B cell (primary cell): ENCODE measurements at regions not wholly inside any gene's neighbourhood (a gene's known extent, or its start where the extent isn't known, plus 50 kb on each side); places are given as distances from the start of the nearest gene placed in this dataset.

Experiments used
- ATAC-seq: fragments of 200-7000 bp; cut with Tn5 transposase; one replicate; pipeline ENCODE4 v1.10.0; 2021; ENCODE audit warnings: low read depth, mild to moderate bottlenecking, moderate number of reproducible peaks, moderate library complexity
- CTCF ChIA-PET: fragments of 350-600 bp; sonication (Branson Sonifier 250); formaldehyde crosslinking; loops from one replicate; lab custom pipeline; 2021; ENCODE audit warnings: antibody characterized with exemption, inconsistent platforms; lab: Charles Lee
- POLR2A ChIA-PET: fragments of 350-600 bp; sonication (Branson Sonifier 250); formaldehyde crosslinking; loops from one replicate; lab custom pipeline; 2021; ENCODE audit warnings: antibody characterized with exemption; lab: Charles Lee
- DNase-seq: peaks from one replicate; pipeline ENCODE4 v3.0.0; 2013
- H2AFZ ChIP-seq: 2 replicates; pipeline ENCODE4 v1.6.1; 2012; ENCODE audit warnings: mild to moderate bottlenecking, low read depth, low read length; ENCODE audit not compliant: insufficient read depth, poor library complexity, severe bottlenecking
- H3K27ac ChIP-seq, 2 donors: 1 replicate in 1 of 2; 2 replicates in 1 of 2; pipeline ENCODE4 v1.5.1; 2012 to 2013; ENCODE audit warnings: low read length in 2 of 2, mild to moderate bottlenecking in 2 of 2, moderate library complexity in 1 of 2
- H3K27me3 ChIP-seq, 4 experiments: fragments of 200-600 bp in 1 of 4; sonication (generic) in 1 of 4; replicated peaks in 1 of 4; 1 replicate in 2 of 4; 2 replicates in 2 of 4; pipeline versions ENCODE4 v1.6.1 to v1.7.0; 2013 to 2016; ENCODE audit warnings: low read length in 3 of 4, mild to moderate bottlenecking in 2 of 4, mixed read lengths in 1 of 4, moderate library complexity in 1 of 4; ENCODE audit not compliant: insufficient read depth in 4 of 4, control insufficient read depth in 3 of 4; ENCODE audit errors: control extremely low read depth in 1 of 4
- H3K36me3 ChIP-seq, 2 experiments: replicated peaks in 1 of 2; 1 replicate in 1 of 2; 2 replicates in 1 of 2; pipeline versions ENCODE4 v1.6.1 to v1.7.1; 2013; ENCODE audit warnings: low read length in 1 of 2; ENCODE audit not compliant: insufficient read depth in 2 of 2, control insufficient read depth in 1 of 2; ENCODE audit errors: control extremely low read depth in 1 of 2, extremely low read depth in 1 of 2
- H3K4me1 ChIP-seq, 2 donors: fragments of 200-600 bp in 1 of 2; sonication (generic) in 1 of 2; 1 replicate in 1 of 2; 2 replicates in 1 of 2; pipeline versions ENCODE4 v1.5.1 to v1.6.1; 2013 to 2017; ENCODE audit warnings: low read length in 2 of 2; ENCODE audit not compliant: control insufficient read depth in 2 of 2, insufficient read depth in 2 of 2
- H3K4me2 ChIP-seq: replicated peaks from 2 replicates; pipeline ENCODE3; 2012; ENCODE audit warnings: mild to moderate bottlenecking, low read depth, low read length; ENCODE audit not compliant: poor library complexity, severe bottlenecking
- H3K4me3 ChIP-seq, 5 experiments: fragments of 200-600 bp in 1 of 5; sonication (generic) in 1 of 5; 1 replicate in 3 of 5; 2 replicates in 2 of 5; pipeline versions ENCODE4 v1.5.1 to v1.7.0; 2011 to 2016; ENCODE audit warnings: low read length in 4 of 5, mild to moderate bottlenecking in 4 of 5, low read depth in 2 of 5, control low read depth in 1 of 5, moderate library complexity in 1 of 5; ENCODE audit not compliant: insufficient read depth in 1 of 5; ENCODE audit errors: control extremely low read depth in 1 of 5, extremely low read depth in 1 of 5
- H3K79me2 ChIP-seq: fragments of 200-600 bp; sonication (generic); one replicate; pipeline ENCODE4 v1.6.0; 2016; ENCODE audit warnings: low read length; ENCODE audit not compliant: control insufficient read depth, insufficient read depth
- H3K9ac ChIP-seq: fragments of 200-600 bp; sonication (generic); 2 replicates; pipeline ENCODE4 v1.6.1; 2017; ENCODE audit warnings: mild to moderate bottlenecking, low read length, moderate library complexity
- H3K9me3 ChIP-seq, 3 donors: one replicate each; pipeline versions ENCODE4 v1.6.1 to v1.7.1; 2013; ENCODE audit warnings: low read length in 2 of 3; ENCODE audit not compliant: control insufficient read depth in 2 of 3, insufficient read depth in 1 of 3; ENCODE audit errors: control extremely low read depth in 1 of 3
- H4K20me1 ChIP-seq: 2 replicates; pipeline ENCODE4 v1.6.0; 2012; ENCODE audit warnings: mild to moderate bottlenecking, low read length; ENCODE audit not compliant: insufficient read depth, control insufficient read depth, poor library complexity, severe bottlenecking
- H3K27ac Mint-ChIP-seq: one replicate; pipeline ENCODE4 v1.8.0; 2021; ENCODE audit warnings: mixed read lengths
- H3K27me3 Mint-ChIP-seq: one replicate; pipeline ENCODE4 v1.8.0; 2021; ENCODE audit warnings: mixed read lengths
- H3K4me1 Mint-ChIP-seq: one replicate; pipeline ENCODE4 v1.8.0; 2021; ENCODE audit warnings: mixed read lengths
- H3K4me3 Mint-ChIP-seq: one replicate; pipeline ENCODE4 v1.8.0; 2021; ENCODE audit warnings: mixed read lengths
- H3K9me3 Mint-ChIP-seq: one replicate; pipeline ENCODE4 v1.8.0; 2022; ENCODE audit warnings: mixed read lengths; ENCODE audit not compliant: insufficient read depth
- EZH2 ChIP-seq: IDR thresholded peaks from 2 replicates; pipeline ENCODE4 v1.6.1; 2012; ENCODE audit warnings: borderline replicate concordance, low read depth, mild to moderate bottlenecking, moderate library complexity, low read length; ENCODE audit not compliant: insufficient read depth, poor library complexity, severe bottlenecking
- WGBS: methylation state at CpG from one replicate; pipeline ENCODE4 v1.1.5; 2013; ENCODE audit warnings: missing lambda C conversion rate; ENCODE audit not compliant: insufficient coverage; 5-methylcytosine and 5-hydroxymethylcytosine counted together
- intact Hi-C: fragments of 100-400 bp; cut with micrococcal nuclease; formaldehyde crosslinking; loops from one replicate; pipeline ENCODE4 v1.10.0; 2022
- TF ChIP-seq, protein P1 (sequence below): fragments of 200-600 bp; IDR thresholded peaks from one replicate; pipeline ENCODE4 v1.8.0; 2022; ENCODE audit warnings: antibody characterized with exemption, mild to moderate bottlenecking

DNA sequence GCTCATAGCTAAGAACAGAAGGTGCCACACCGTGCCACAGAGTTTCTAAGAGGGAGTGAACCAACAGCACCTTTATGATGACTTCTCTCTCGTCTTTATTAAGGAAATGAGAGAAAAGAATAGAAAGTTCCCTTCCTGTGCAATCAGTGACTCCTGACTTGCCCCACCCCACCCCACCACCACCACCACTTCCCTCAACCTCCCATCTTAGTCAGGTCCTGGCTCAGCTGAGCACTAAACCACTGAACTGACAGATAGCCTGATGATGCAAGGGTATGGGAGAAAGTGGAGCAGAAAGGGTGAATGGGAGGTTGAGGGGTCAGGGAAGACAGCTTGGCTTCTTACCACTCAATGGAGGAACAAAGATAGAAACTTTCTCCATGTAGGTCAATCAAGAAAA lies 75.2 kb upstream of the RMDN2 start:
- ATAC-seq (no peak), DNase-seq (no peak)
- H3K4me3 ChIP-seq: no peak overlapping the region
- no peaks in the 10 kb centered on the region for H3K36me3 ChIP-seq
- ChIA-PET CTCF (interaction anchor here (1.9 kb wide), 1 partner anchor 28 kb away, joined by 7 read pairs; no protein-coding TSS in a partner anchor), POLR2A (no interaction called here)
- no peak overlapping the region for H3K9ac ChIP-seq
- no CpG with 5 or more reads among the region's 2 CpGs for WGBS
- H3K4me1 Mint-ChIP-seq: peaks cover 16% of the 10 kb centered on the region
- intact Hi-C loops: no loop called here
- TF ChIP-seq EZH2: no peak
- TF ChIP-seq, protein P1, sequence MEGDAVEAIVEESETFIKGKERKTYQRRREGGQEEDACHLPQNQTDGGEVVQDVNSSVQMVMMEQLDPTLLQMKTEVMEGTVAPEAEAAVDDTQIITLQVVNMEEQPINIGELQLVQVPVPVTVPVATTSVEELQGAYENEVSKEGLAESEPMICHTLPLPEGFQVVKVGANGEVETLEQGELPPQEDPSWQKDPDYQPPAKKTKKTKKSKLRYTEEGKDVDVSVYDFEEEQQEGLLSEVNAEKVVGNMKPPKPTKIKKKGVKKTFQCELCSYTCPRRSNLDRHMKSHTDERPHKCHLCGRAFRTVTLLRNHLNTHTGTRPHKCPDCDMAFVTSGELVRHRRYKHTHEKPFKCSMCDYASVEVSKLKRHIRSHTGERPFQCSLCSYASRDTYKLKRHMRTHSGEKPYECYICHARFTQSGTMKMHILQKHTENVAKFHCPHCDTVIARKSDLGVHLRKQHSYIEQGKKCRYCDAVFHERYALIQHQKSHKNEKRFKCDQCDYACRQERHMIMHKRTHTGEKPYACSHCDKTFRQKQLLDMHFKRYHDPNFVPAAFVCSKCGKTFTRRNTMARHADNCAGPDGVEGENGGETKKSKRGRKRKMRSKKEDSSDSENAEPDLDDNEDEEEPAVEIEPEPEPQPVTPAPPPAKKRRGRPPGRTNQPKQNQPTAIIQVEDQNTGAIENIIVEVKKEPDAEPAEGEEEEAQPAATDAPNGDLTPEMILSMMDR: no peak
- H3K27ac Mint-ChIP-seq: no peak overlapping the region
- H3K27ac ChIP-seq: no peak overlapping the region
- peak overlapping the region; percentile 3 for H3K4me2 ChIP-seq
- H3K27me3 ChIP-seq: no peaks in the 10 kb centered on the region
- peaks cover 40 to 52% of the 10 kb centered on the region in 2 donors for H3K4me1 ChIP-seq
- no peak overlapping the region for H3K4me3 Mint-ChIP-seq
- H2AFZ ChIP-seq: no peak overlapping the region
- no peaks in the 10 kb centered on the region for H3K9me3 Mint-ChIP-seq
- H4K20me1 ChIP-seq: no peaks in the 10 kb centered on the region
- peaks cover 0 to 12% (median 0%) of the 10 kb centered on the region in 3 donors for H3K9me3 ChIP-seq
- H3K27me3 Mint-ChIP-seq: no peaks in the 10 kb centered on the region
- no peaks in the 10 kb centered on the region for H3K79me2 ChIP-seq

DNA sequence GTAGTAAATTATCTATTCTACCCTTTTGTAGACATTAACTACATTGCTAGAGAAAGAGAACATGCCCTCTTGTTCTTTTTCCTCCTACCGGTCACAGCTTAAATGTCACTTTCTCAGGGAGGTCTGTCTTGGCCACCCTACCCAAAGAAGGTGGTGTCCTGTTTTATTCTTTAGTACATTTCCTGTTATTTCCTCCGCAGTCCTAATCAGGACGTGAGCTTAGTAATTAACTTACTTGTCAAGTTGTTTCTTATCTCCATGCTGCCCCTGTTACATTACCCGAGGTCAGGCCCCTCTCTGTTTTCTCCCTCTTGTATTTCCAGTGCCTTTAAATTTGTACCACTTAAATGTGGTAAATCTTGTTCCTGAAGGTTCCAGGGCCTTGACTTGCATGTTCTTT lies 73.7 kb upstream of the RMDN2 start:
- Histone ChIP-seq H3K4me1 (peaks cover 50 to 64% of the 10 kb centered on the region in 2 donors), H3K4me2 (peak overlapping the region; percentile 67), H3K27ac (peak overlapping the region; percentile 71 to 76), H3K9ac (peak overlapping the region; percentile 35), H3K27me3 (no peaks in the 10 kb centered on the region), H3K79me2 (no peaks in the 10 kb centered on the region), H4K20me1 (no peaks in the 10 kb centered on the region), H3K36me3 (no peaks in the 10 kb centered on the region), H3K4me3 (peak overlapping the region in 3 of 5 experiments; percentile 12 to 26 (median 13)), H2AFZ (peak overlapping the region; percentile 71), H3K9me3 (peaks cover 0 to 12% (median 0%) of the 10 kb centered on the region in 3 donors)
- CTCF ChIA-PET: interaction anchor here (0.8 to 1.9 kb wide), 4 partner anchors 18 to 455 kb away, joined by 3 to 7 read pairs (median 4); no protein-coding TSS in a partner anchor
- Mint-ChIP-seq H3K4me1 (peaks cover 25% of the 10 kb centered on the region), H3K4me3 (peak overlapping the region; percentile 13), H3K27me3 (no peaks in the 10 kb centered on the region), H3K27ac (peak overlapping the region; percentile 47), H3K9me3 (no peaks in the 10 kb centered on the region)
- TF ChIP-seq, protein P1: no peak
- TF ChIP-seq EZH2: no peak
- WGBS: no CpG with 5 or more reads among the region's 4 CpGs
- ATAC-seq (no peak), DNase-seq (no peak)
- intact Hi-C loops: no loop called here
- POLR2A ChIA-PET: no interaction called here
